ENCODE measurements at regions not wholly inside any gene's neighbourhood (a gene's known extent, or its start where the extent isn't known, plus 50 kb on each side); places are given as distances from the start of the nearest gene placed in this dataset.
"Not testable (repeated sequence)": the region's sequence is repeated elsewhere in the genome, so short reads cannot be mapped to it uniquely, and the experiment has no call there.

DNA sequence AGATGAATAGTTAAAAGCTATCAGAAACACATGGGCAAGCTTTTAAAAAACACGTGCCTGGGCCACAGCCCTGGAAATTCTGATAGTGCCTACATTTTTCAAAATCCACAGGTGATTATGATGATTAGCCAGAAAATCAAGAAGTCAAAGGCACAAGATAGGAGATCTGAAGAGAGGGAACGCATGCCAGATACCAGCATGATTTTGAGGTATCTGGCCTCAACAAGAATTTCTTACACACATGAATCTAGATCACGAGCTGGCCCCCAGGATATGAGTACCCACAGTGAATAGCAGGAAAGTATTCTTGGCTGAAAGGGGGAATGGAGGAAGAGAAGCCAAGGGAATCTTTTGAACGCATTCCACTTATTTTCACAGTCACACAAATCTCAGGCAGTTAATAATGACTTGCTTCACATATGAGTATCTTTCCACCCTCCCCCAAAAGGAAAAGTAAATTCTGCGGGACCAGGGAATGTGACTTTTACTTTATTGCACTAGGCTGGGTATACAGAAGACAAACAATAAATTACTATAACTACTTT lies 438.2 kb downstream of the BCAT1 start:
- Mint-ChIP-seq H3K27me3 (no peaks in the 10 kb centered on the region), H3K9me3 (peaks cover 5% of the 10 kb centered on the region), H3K27ac (no peak overlapping the region), H3K4me3 (no peak overlapping the region), H3K4me1 (ENCODE audit: low read depth in 2 of 2) (no peaks in the 10 kb centered on the region), H3K36me3 (no peaks in the 10 kb centered on the region)
- DNase-seq (ENCODE audit: low spot score): no peak
- ATAC-seq: no peak

DNA sequence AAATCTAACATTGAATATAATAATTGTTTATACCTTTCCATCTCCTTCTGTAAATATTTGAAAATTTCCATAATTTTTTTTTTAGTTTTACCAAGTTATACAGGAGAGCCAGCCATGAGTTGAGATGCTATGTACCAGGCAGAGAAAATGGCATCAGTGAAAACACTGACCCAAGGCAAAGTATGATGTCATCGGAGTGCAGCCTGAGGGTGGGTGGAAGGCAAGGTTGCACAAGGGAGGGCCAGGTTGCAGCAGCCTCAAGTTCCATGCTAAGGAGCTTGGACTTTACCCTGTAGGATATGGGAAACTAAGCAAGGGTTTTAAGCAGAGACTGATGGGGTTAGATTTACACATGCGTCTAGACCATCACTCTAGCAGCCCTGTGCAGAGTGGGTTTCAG lies 441.1 kb downstream of the BCAT1 start:
- H3K4me3 Mint-ChIP-seq: no peak overlapping the region
- no peak overlapping the region for H3K27ac Mint-ChIP-seq
- no peaks in the 10 kb centered on the region for H3K27me3 Mint-ChIP-seq
- H3K4me1 Mint-ChIP-seq (ENCODE audit: low read depth in 2 of 2): no peaks in the 10 kb centered on the region
- ATAC-seq (no peak), DNase-seq (ENCODE audit: low spot score) (no peak)
- H3K36me3 Mint-ChIP-seq: no peaks in the 10 kb centered on the region
- peaks cover 11% of the 10 kb centered on the region for H3K9me3 Mint-ChIP-seq

DNA sequence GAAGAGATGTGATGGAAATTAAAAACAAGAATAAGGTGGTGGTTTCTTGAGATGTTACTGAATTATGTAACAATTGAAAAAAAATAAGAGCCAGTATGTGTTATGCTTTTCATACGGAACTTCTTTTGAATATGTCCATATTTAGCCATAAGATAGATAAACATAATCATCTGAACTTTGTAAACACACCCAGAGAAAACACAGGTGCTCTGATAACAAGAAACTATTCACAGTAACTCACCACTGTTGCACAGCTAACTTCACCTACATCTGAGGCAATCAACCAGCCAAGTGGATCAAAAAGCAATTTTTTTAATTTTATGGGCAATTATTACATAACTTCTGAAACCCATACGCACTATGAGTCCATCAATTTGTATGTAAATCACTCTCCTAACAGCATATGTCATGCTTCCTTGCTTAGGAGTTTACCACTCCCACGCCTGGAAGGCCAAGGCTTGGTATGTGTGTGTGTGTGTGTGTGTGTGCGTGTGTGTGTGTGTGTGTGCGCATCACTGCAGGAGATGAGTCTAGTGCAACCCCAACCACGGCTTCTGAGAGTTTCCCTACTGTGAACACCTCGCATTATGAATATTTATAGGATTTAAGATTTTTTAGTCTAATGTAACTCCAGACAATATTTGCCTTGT lies 443.4 kb downstream of the BCAT1 start:
- Mint-ChIP-seq H3K36me3 (no peaks in the 10 kb centered on the region), H3K9me3 (peaks cover 11% of the 10 kb centered on the region), H3K4me3 (no peak overlapping the region), H3K27me3 (no peaks in the 10 kb centered on the region), H3K27ac (no peak overlapping the region), H3K4me1 (ENCODE audit: low read depth in 2 of 2) (no peaks in the 10 kb centered on the region)
- ATAC-seq: no peak
- no peak for DNase-seq (ENCODE audit: low spot score)

DNA sequence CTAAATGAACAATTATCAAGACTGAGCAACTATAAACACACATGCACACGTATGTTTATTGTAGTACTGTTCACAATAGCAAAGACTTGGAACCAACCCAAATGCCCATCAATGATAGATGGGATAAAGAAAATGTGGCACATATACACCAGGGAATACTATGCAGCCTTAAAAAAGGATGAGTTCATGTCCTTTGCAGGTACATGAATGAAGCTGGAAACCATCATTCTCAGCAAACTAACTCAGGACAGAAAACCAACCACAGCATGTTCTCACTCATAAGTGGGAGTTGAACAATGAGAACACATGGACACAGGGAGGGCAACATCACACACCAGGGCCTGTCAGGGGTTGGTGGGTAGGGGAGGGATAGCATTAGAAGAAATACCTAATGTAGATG lies 445.4 kb downstream of the BCAT1 start:
- H3K9me3 Mint-ChIP-seq; H3K27ac Mint-ChIP-seq; H3K36me3 Mint-ChIP-seq; DNase-seq (ENCODE audit: low spot score); H3K4me3 Mint-ChIP-seq; ATAC-seq; H3K4me1 Mint-ChIP-seq (ENCODE audit: low read depth in 2 of 2); H3K27me3 Mint-ChIP-seq: not testable (repeated sequence)

DNA sequence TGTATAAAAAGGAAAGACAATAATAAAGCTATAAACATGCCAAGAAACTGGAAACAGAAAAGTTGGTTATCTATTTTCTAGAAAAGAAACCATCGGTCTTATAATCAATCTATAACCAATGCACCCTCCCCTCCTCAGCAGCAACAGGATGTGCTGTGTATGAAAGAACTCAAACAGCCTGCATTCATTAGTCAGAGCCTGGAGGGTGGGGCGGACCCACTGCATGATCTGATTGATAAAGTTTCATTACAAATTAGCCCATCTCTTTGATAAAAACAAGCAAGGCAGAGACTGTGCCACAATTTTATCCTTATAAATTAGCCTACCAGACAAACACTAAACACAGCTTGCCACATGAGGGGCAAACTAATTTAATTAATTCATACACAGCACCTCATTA lies 448.1 kb downstream of the BCAT1 start:
- no peak for ATAC-seq
- H3K4me3 Mint-ChIP-seq: no peak overlapping the region
- peaks cover 9% of the 10 kb centered on the region for H3K9me3 Mint-ChIP-seq
- H3K27me3 Mint-ChIP-seq: no peaks in the 10 kb centered on the region
- H3K36me3 Mint-ChIP-seq: no peaks in the 10 kb centered on the region
- H3K27ac Mint-ChIP-seq: no peak overlapping the region
- no peak for DNase-seq (ENCODE audit: low spot score)
- H3K4me1 Mint-ChIP-seq (ENCODE audit: low read depth in 2 of 2): no peaks in the 10 kb centered on the region

DNA sequence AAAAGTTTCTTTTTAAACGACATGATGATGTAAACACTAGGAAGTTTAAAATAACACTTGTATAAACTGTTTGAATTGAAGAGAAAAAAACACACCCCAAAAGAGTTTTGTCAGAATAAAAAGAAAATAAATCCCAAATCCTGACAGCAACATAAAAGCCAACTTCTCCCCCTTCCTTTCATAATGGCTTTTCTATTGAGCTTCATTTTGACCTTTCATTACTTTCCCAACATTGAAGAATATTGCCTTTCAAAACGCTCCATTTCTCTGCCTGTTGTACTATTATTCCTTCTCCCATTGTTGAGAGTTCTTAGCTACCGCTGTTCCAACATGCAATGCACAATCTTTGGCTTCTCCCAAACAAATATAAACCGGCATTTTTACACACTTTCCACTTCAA lies 448.5 kb downstream of the BCAT1 start:
- Mint-ChIP-seq H3K4me1 (ENCODE audit: low read depth in 2 of 2) (no peaks in the 10 kb centered on the region), H3K4me3 (no peak overlapping the region), H3K9me3 (peaks cover 9% of the 10 kb centered on the region), H3K27ac (no peak overlapping the region), H3K27me3 (no peaks in the 10 kb centered on the region), H3K36me3 (no peaks in the 10 kb centered on the region)
- DNase-seq (ENCODE audit: low spot score): no peak
- ATAC-seq: no peak

DNA sequence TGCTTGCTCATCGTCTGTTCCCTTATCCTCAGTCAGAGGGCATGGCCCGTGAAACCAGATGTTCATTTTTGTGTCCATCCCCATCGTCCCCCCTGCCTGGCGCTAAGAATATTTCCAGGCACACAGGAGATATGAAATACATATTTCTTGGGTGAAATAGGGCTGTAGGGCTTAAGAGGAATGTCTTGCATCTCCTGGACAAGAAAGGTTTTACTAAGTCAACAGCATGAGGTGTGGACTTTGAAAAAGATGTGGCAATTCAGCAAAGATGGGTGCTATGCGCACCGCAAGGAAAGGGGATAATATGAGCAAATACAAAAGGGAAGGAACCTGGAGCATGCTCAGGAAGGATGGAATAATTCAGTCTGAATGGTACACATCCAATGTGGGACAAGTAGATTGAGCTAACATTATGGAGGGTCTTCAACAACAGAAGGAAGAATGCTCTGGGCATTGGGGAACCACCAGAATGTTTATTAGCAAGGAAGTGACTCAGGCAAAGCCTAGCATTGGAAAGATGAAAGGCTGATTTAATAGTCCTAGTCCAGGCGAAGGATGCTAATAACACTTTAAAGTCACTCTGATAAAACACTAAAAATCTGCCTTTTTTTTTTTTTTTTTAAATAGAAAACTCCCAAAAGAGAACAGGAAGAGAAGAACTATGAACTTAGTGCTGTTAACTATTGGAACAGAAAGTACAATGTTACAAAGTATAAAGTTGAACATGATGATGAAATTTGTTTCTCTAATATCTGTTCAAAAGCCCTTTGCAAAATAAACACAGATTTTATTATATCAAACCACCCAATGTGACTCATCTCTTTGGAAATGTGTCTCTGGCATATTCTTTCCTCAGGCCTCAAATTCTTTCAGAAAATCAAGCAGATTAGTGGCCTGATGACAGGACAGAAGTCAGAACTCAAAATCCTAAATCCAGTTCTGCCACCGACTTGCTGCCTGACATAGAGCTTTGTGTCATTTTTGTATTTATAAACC lies 449.5 kb downstream of the BCAT1 start:
- ATAC-seq: no peak
- no peak overlapping the region for H3K4me3 Mint-ChIP-seq
- H3K36me3 Mint-ChIP-seq: no peaks in the 10 kb centered on the region
- no peaks in the 10 kb centered on the region for H3K4me1 Mint-ChIP-seq (ENCODE audit: low read depth in 2 of 2)
- DNase-seq (ENCODE audit: low spot score): no peak
- H3K9me3 Mint-ChIP-seq: peaks cover 7% of the 10 kb centered on the region
- H3K27me3 Mint-ChIP-seq: no peaks in the 10 kb centered on the region
- H3K27ac Mint-ChIP-seq: no peak overlapping the region

DNA sequence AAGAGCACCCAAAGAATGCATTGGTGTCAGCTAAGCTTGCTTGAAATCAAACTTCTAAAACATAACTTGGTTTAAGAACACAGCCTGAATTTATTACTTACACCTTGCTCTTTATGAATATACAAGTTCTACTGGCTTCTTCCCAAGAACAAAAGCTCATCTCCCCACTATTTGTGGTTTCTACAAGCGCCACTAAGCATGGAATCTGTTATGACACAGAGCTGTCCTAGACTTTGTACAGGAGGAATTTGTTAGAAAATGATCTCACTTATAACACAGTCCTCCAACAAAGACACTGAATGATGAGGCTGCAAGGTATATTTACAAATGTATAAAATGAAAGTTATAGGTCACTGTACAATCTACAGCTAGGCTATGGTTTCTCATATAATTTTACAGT lies 452.1 kb downstream of the BCAT1 start:
- Mint-ChIP-seq H3K9me3 (peaks cover 4% of the 10 kb centered on the region), H3K27ac (no peak overlapping the region), H3K4me1 (ENCODE audit: low read depth in 2 of 2) (no peaks in the 10 kb centered on the region), H3K36me3 (no peaks in the 10 kb centered on the region), H3K4me3 (no peak overlapping the region), H3K27me3 (no peaks in the 10 kb centered on the region)
- ATAC-seq (no peak), DNase-seq (ENCODE audit: low spot score) (no peak)

DNA sequence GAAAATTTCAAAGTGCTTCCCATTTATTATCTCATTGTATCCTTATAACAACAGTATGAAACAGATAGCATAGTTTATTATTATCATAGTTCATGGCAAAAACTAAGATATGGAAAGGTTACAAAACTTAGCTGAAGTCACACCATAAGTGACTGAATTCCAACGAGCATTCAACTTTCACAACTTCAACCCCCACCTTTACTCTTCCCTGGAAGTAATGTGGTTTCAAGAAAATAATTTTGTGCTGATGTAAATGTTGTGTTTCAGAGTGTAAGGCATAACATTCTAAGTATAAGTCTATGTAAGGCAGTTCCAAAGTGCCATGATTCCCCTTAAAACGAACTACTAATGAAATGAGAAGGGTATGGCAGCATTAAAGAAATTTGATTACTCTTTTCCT lies 454.5 kb downstream of the BCAT1 start:
- ATAC-seq: no peak
- H3K4me1 Mint-ChIP-seq (ENCODE audit: low read depth in 2 of 2): no peaks in the 10 kb centered on the region
- no peak overlapping the region for H3K4me3 Mint-ChIP-seq
- no peak overlapping the region for H3K27ac Mint-ChIP-seq
- peaks cover 3% of the 10 kb centered on the region for H3K9me3 Mint-ChIP-seq
- no peak for DNase-seq (ENCODE audit: low spot score)
- H3K36me3 Mint-ChIP-seq: no peaks in the 10 kb centered on the region
- H3K27me3 Mint-ChIP-seq: no peaks in the 10 kb centered on the region

DNA sequence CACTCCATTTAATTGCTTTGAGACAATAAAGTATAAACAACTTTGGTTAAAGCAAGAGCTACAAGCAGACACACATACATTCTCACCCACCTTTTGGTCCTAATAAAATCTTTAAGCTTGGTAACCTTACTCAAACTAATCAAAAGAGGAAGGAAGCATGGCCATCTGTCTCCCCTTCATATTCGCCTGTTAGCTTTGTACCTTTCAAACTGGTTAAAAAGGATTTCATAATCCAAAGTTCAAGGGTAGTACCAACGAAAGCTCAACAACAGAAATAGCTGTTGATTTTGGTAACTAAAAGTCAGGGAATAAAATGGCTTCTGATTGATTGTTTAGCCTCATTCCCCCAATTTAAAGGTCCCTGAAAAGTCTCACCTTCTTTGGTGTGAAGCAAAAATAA lies 456.9 kb downstream of the BCAT1 start:
- H3K27ac Mint-ChIP-seq: no peak overlapping the region
- ATAC-seq (no peak), DNase-seq (ENCODE audit: low spot score) (no peak)
- no peaks in the 10 kb centered on the region for H3K27me3 Mint-ChIP-seq
- H3K36me3 Mint-ChIP-seq: no peaks in the 10 kb centered on the region
- H3K4me3 Mint-ChIP-seq: no peak overlapping the region
- H3K9me3 Mint-ChIP-seq: no peaks in the 10 kb centered on the region
- H3K4me1 Mint-ChIP-seq (ENCODE audit: low read depth in 2 of 2): no peaks in the 10 kb centered on the region

DNA sequence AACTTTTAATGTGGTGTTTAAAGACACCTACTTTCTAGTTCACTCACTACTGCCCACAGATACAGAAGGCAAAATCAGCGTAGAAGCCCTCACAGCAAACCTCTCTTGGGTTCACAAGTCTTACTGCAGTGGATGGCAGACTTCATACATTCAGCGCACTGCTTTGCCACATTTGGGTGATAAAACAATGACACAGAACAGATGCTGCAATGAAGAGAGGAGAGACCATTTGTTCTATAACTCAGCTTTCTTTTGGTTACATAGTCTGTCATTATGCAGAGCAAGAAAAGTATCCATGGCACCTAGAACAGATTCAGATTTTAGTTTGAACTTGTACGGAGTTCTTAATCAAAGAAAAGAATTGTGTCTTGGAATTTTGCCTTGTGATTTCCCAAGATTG lies 459.0 kb downstream of the BCAT1 start:
- H3K27ac Mint-ChIP-seq: no peak overlapping the region
- no peak overlapping the region for H3K4me3 Mint-ChIP-seq
- no peaks in the 10 kb centered on the region for H3K27me3 Mint-ChIP-seq
- DNase-seq (ENCODE audit: low spot score) (no peak), ATAC-seq (no peak)
- no peaks in the 10 kb centered on the region for H3K4me1 Mint-ChIP-seq (ENCODE audit: low read depth in 2 of 2)
- no peaks in the 10 kb centered on the region for H3K36me3 Mint-ChIP-seq
- peaks cover 4% of the 10 kb centered on the region for H3K9me3 Mint-ChIP-seq

DNA sequence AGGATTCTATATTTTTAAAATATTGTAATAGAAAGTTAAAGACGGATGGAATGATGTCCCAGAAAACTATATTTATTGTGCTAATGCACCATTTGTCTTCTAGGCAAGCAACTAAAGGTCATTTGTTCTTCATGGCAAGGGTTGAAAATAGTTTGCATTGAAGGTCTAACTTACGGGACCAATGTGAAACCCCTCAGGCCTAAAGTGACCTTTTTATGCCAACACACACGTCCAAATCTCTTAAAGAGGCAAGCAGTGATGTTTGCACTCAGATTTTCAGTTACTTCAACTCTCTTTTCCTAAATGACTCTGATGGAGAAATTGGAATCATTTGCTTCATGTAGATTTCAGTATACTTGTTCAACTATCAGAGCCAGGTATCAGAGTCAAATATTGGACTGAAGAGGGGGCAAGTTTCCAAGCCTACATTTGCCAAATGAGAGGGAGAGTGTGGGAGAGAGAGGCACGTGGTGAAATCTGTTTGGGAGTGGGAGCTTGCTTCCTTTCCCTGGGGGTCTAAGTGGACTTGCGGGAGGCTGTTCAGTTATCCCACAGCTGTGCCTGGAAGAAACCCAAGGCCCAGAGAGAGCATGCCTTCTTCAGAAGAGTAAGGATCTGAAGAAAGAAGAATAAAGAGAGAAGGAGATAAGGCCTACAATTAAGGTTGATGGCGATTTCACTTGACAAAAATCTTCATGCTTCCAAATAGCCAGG lies 459.8 kb downstream of the BCAT1 start:
- no peak overlapping the region for H3K27ac Mint-ChIP-seq
- no peak for DNase-seq (ENCODE audit: low spot score)
- H3K4me1 Mint-ChIP-seq (ENCODE audit: low read depth in 2 of 2): no peaks in the 10 kb centered on the region
- no peaks in the 10 kb centered on the region for H3K27me3 Mint-ChIP-seq
- H3K36me3 Mint-ChIP-seq: no peaks in the 10 kb centered on the region
- no peak overlapping the region for H3K4me3 Mint-ChIP-seq
- ATAC-seq: no peak
- H3K9me3 Mint-ChIP-seq: peaks cover 4% of the 10 kb centered on the region

DNA sequence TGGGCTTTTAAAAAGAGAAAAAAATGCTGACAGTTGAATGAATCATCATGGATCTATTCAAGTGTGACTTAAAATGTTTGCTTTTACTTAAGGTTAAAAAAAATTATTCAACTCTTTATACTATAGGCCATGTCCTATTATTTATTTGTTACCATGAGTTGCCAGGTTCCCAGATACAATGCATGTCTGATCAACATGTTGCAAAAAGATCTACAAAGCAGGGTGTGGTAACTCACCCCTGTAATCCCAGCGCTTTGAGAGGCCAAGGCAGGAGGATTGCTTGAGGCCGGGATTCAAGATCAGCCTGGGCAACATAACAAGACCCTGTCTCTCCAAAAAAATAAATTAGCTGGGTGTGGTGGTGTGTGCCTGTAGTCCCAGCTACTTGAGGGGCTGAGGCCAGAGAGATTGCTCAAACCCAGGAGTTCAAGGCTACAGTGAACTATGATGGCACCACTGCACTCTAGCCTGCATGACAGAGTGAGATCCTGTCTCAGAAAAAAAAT lies 460.8 kb downstream of the BCAT1 start:
- H3K9me3 Mint-ChIP-seq: peaks cover 4% of the 10 kb centered on the region
- H3K36me3 Mint-ChIP-seq: no peaks in the 10 kb centered on the region
- no peak for ATAC-seq
- H3K27ac Mint-ChIP-seq: no peak overlapping the region
- no peaks in the 10 kb centered on the region for H3K27me3 Mint-ChIP-seq
- no peak for DNase-seq (ENCODE audit: low spot score)
- H3K4me1 Mint-ChIP-seq (ENCODE audit: low read depth in 2 of 2): no peaks in the 10 kb centered on the region
- no peak overlapping the region for H3K4me3 Mint-ChIP-seq

DNA sequence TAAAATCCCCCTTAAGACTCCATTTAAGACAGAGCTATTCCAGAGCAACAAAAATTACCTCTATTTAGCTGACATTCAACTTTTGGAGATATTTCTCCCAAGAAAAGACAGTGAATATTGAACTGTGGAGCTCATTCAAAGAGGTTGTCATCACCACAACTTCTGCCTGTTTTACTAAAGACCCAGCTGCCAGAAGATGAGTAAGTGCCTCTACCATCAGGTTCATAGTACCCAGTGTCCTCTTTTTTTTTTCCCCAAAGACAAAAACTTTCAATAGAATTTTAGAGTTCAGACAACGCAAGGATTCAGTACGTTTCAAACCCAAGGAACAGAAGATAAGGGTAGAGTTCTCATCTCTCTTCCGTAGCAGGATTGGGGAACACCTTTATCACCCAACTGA lies 461.3 kb downstream of the BCAT1 start:
- Mint-ChIP-seq H3K27me3 (no peaks in the 10 kb centered on the region), H3K27ac (no peak overlapping the region), H3K4me1 (ENCODE audit: low read depth in 2 of 2) (no peaks in the 10 kb centered on the region), H3K9me3 (peaks cover 4% of the 10 kb centered on the region), H3K36me3 (no peaks in the 10 kb centered on the region), H3K4me3 (no peak overlapping the region)
- ATAC-seq (no peak), DNase-seq (ENCODE audit: low spot score) (no peak)

Data from natural killer cell treated with Interleukin-12 subunit alpha and Interleukin-12 subunit beta and Interleukin-15 and Interleukin-18, amount 100 ng/mL, for 72 hours (primary cell).